Ecto neural progenitor cell (in vitro differentiated cells): ENCODE measurements at regions not wholly inside any gene's neighbourhood (a gene's known extent, or its start where the extent isn't known, plus 50 kb on each side); places are given as distances from the start of the nearest gene placed in this dataset.

Experiments
- DNase-seq: peaks from one replicate; pipeline ENCODE4 v3.0.0-alpha.2; 2018; ENCODE audit warnings: low spot score

DNA sequence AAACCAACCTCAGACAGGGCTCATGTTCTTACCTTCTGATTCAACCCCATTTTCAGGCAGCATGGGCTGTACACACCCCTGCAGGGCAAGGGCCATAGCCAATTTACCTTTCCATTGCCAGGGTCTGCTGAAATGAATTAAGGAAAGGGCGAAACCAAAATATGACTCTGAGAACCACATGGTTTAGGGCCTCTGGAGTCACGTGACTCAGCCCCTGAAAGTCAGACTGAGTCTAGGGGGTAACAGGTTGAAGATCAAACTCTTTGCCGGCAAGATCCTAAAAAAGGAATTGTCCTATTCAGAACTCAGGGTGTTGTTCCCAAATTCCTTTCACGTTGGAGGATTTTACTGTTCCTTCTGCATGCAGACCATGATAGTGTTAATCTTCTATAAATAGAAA, 118.9 kb downstream of the RAB11FIP2 start:
- DNase-seq: no peak

DNA sequence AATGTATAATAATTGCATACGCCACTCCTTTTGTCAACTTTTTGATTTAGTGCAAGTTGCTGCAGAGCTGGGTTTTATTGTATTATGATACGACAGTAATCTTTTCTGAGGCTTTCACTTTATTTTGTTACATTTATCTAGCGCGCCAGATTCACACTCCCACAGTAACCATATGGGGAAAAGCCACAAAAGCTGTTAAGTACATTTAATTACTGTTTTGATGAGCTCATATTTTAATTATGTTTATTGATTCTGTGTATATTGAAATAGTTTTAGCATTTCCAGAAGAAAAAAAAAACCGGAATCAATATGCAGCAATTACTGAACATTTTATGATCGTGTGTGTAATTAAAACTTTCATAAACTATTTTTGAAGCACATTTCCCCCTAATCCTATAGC, 118.5 kb downstream of the RAB11FIP2 start:
- no peak for DNase-seq

DNA sequence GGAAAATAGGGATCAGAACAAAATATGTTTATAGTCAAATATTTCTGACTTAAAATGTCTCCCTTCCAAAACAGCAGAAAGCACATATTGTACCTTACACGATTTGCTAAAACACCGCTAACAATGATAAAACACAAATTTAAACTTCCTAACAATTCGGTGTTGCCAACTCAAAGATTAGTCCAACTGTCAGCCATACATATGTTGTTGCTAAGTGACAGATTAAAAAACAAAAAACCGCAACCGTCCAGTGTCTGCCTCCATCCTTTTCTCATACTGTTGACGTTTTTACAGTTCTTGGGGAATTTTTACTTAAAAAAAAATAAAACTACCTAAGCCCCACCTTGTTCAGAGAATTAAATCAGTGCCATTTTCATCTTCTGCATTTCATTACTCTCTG, 118.0 kb downstream of the RAB11FIP2 start:
- DNase-seq: no peak

DNA sequence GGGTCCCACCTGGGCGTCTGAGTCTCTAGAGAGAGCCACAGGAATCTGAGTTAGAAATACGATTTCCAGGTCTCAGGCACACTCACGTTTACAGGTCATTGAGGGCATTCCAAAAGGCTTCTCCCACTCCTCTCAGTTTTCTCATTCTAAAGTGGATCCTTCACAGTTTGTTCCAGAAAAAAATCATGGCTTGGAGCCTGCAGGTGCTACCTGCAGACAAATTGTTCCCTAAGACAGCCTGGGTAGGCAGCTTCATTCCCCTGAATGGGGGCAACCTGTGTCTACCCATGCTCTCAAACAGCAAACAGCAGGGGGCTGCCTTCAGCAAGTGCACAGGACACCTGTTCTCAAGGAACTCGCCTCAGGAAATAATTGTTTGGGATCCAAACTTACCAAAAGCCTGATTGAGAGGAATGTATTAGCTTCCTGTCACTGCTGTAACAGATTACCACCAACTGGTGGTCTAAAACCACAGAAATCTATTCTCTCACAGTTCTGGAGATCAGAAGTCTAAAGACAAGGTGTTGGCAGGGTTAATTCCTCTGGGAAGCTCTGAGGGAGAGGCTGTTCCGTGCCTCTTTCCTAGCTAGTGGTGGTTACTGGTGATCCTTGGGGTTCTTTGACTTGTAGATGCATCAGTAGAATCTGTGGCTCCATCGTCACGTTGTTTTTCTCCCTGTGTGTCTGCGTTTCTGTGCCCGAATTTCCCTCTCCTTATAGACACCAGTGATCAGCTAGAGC, 117.2 kb downstream of the RAB11FIP2 start:
- DNase-seq: no peak

DNA sequence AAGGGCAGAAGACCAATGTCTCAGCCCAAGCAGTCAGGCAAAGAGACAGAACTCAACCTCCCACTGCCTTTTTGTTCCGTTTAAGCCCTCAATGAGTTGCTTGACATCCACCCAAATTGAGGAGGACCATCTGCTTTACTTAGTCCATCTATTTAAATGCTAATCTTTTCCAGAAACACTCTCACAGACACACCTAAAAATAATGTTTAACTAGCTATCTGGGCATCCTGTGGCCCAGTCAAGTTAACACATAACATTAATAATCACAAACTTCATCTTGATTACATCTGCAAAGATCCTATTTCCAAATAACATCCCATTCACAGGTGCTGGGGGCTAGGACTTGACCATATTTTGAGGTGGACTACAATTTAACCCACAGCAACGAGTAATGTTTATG, 115.7 kb downstream of the RAB11FIP2 start:
- no peak for DNase-seq

DNA sequence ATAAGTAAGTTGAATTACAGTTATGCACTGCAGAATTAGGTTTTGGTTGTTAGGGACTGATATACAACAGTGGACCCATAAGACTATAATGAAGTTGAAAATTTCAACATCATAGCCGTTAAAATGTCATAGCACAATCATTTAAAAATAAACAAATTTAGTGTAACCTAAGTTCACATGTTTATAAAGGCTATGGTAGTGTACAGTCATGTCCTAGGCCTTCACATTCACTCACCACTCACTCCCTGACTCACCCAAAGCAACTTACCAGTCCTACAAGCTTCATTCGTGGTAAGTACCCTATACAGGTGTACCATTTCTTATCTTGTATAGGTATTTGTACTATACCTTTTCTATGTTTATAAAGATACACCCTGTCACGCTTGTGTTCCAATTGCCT, 113.7 kb downstream of the RAB11FIP2 start:
- no peak for DNase-seq

DNA sequence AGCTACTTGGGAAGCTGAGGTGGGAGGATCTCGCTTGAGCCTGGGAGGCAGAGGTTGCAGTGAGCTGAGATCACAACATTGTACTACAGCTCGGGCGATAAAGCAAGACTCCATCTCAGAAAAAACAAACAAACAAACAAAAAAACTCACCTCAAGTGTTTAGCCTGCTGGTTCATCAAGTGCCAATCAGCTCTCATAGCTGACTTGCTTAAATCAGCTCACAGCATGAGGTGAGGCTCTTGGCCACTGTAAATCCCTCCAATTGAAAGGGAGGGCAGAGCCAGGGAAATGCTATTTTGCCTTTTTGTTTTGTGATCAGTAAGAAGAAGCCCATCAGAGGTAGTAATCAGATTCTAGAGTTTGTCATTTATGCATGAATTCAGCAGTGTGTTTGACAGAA, 112.3 kb downstream of the RAB11FIP2 start:
- DNase-seq: no peak

DNA sequence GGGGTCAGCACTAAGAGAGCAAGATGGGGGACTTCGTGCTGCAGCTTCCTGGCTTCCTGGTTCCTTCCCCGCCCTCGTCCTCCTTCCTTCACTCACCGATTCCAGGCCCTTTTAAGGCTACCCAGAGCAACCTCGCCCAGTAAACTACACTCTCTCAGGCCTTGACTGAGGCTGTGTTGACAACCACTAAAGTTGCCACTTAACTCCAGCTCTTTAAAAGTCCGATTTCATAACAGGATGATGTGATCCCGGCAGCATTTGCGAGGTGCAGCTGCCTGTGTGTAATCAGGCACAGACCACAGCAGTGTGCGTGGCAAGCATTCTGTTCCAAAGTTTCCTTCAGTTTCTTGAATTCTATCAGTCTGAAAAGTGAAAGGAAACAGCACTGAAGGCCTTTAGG, 110.6 kb downstream of the RAB11FIP2 start:
- no peak for DNase-seq

DNA sequence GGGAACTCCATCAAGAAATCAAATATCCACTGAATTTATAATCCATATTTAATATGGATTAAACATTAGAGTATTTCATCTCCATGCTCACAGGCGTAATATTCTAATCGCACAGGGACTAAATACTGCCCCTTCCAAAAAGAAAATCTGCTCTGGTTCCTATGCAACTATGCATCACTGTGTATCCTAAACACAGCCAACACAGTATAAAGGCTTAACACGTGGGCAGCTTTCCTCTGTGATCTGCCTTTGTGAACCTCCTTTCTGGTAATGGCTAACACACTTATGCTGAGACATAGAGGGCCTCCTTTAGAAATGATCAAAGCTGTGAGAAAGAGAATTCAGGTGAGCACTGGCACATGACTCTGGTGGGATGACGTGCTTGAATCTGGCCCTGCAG, 110.2 kb downstream of the RAB11FIP2 start:
- DNase-seq: no peak

DNA sequence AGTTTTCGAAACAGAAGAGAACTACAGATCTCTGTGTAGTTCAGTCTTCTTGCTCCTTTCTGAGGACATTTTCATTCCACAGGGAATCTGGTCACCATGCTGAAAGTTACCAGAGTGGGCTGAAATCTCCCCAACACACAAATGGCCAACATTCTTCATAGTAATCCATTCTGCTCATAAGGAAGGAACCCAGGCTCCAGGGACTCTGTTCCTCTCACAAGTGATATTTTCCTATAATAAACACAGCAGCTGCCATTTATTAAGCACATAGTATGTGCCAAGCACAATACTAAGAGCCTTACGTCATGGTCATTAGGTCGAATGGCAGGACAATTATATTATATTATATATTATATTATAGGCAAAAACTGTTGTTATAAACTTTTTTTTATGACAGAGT, 109.8 kb downstream of the RAB11FIP2 start:
- DNase-seq: no peak

DNA sequence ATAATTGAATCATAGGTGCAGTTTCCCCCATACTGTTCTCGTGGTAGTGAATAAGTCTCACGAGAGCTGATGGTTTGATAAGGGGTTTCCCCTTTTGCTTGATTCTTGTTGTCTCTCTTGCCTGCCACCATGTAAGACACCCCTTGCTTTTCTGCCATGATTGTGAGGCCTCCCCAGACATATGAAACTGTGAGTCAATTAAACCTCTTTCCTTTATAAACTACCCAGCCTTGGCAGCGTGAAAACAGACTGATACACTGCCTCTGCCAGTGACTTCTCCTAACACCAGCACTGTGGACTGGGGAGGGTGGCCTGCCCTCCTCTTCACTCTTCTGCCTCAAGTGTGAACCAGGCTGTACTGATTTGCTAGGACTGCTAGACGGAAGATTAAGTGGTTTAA, 108.6 kb downstream of the RAB11FIP2 start:
- no peak for DNase-seq

DNA sequence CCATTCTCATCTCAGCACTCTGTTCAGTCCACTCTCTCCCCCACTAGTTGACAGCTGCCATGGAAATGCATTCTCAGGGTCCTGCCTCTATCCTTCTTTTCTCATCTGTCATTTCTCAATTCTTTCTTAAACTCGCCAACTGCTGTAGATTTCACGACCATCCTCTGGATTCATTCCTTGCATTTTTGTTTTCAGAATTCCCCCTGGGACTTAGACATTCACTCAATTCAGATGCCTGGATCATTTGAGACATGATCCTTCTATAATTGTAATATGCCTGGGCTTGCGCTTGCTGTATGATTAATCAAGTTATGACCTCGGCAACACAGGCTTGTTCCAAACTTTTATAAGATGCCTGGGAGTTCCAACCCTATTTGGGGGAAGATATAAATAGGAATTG, 104.5 kb downstream of the RAB11FIP2 start:
- DNase-seq: no peak

DNA sequence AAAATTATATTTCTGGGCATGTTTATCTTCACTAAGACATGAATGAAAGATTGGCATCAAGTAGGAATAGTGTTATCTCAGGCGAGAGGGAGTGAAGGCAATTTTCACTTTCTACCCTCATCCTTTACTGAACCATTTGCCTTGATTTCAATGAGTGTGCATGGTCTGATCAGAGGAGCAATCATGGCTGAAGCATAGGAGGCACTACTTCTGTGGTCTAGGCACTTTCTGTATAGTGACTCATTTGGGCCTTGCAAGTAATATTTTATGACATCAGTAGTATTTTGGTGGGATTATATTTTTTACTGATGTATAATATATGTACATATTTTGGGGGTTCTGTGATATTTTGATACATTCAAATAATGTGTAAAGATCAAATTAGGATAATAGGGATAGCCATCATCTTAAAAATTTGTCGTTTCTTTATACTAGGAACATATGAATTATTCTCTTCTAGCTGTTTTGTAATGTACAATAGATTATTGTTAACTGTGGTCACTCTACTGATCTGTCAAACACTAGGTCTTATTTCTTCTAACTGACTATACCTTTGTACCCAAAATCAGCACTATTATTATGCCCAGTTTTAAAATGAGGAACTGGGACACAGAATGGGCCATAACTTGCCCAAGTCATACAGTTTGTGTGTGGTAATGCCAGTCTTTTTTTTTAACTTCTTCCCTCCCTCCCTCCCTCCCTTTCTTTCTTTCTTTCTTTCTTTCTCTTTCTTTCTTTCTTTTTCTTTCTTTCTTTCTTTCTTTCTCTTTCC, 101.9 kb downstream of the RAB11FIP2 start:
- DNase-seq: no peak

DNA sequence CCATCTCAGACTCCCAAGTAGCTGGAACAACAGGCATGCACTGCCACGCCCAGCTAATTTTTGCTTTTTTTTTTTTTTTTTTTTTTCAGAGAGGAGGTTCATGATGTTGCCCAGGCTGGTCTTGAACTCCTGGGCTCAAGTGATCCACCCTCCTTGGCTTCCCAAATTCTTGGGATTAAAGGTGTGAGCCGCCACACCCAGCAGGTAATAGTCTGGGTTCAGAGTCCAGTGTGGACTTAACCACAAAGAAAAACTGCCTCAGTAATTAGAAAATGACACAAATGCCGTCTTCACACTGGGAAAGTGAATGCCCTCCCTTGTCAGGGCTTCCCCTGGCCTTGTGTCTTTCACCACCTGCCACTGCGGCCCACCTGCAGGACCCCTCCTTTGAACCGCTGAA, 101.1 kb downstream of the RAB11FIP2 start:
- DNase-seq: no peak

DNA sequence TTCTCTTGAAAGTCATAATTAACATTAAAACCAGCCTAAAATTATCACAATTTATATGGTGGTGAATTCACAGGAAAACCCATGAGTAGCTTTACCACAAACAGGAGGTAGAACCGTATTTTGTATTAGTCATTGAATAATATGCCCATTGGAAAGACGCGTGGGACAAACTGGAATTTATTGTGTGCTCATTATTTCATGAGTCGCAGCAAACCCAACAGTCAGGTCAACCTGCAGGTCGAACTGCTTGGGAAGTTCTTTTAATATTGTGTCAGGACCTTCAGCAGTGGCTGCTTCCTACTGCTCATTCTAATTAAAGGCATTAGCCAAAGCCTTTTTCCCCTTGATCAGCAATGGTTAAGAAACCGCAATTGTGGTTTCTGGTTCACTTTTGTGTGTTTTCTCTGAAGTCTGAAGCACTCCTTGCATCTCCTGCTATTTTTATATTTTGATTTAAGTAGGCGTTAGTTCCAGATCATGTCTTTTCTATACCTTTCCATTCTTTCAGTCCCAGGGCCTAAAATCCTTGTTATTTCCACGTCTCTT, 100.1 kb downstream of the RAB11FIP2 start:
- no peak for DNase-seq

DNA sequence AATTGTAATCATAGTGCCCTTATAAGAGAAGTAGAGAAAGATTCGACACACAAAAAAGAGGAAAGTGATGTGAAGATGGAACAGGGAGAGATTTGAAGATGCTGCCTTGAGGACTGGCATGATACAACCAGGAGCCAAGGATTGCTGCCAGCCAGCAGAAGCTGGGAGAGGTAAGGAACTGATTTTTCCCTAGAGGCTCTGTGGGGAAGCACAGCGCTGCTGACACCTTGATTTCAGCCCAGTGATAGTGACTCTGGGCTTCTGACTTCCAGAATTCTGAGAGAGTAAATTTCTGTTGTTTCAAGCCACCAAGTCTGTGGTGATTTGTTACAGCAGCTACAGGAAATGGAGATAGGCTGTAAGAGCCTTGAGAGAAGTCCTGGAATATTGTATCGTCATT, 98.2 kb downstream of the RAB11FIP2 start:
- DNase-seq: no peak

DNA sequence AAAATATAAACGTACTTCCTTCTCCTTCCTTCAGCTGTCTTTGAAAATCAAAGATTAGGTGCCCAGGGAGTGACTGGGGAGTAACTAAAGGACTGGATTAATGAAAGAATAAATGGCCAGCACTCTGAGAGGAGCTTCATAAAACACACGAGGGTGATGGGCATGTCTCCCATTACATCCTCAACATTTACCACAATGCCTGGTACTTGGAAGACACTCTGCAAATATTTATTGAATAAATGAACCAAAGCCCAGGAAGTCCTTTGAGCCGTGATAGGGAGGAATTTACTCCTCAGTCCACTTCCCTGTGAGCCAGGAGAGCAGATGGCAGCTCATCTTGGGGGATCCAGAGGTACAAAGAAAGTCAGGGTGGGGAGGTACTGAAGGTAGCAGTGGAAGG, 96.3 kb downstream of the RAB11FIP2 start:
- DNase-seq: no peak
